ENCODE measurements at regions not wholly inside any gene's neighbourhood (a gene's known extent, or its start where the extent isn't known, plus 50 kb on each side); places are given as distances from the start of the nearest gene placed in this dataset.
"Not testable (repeated sequence)": the region's sequence is repeated elsewhere in the genome, so short reads cannot be mapped to it uniquely, and the experiment has no call there.

- not testable (repeated sequence) for TF ChIP-seq CTCF, POLR2A (IDR thresholded peaks at IDR 0.05)
Observed at GRCh38 chr2:111380733-111381439, 260.2 kb downstream of the BCL2L11 start.
